ENCODE measurements at regions not wholly inside any gene's neighbourhood (a gene's known extent, or its start where the extent isn't known, plus 50 kb on each side); places are given as distances from the start of the nearest gene placed in this dataset.

DNA sequence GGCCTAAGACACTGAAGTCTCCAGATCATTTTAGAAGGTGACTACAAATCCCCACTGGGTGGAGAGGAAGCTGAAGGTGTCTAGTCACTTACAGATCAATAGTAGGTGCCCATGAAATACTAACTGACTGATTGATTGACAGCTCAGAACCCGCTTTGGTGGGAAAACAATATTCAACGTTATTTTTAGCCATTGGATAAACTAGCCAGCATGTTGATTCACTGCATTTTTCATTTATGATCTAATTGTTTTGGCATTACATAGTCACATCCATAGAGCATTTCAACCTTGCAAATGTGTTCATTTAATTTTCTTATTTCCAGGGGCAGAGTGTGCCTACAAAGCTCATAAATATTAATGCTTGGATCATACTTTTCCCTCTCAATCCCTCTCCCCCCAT lies 162.3 kb downstream of the MREG start:
- ATAC-seq (no peak), DNase-seq (no peak)
- no peak overlapping the region for H3K4me3 ChIP-seq (ENCODE audit: low read length)
- H3K4me1 ChIP-seq (ENCODE audit: control insufficient read depth in 2 of 2, insufficient read depth in 2 of 2, low read length in 2 of 2) = no peaks in the 10 kb centered on the region
- Mint-ChIP-seq H3K9me3 (peaks cover 0 to 10% (median 0%) of the 10 kb centered on the region in 11 donors), H3K27me3 (peaks cover 0 to 10% (median 4%) of the 10 kb centered on the region in 5 donors), H3K36me3 (no peaks in the 10 kb centered on the region), H3K4me1 (peaks cover 0 to 2% (median 0%) of the 10 kb centered on the region in 7 donors), H3K4me3 (no peak overlapping the region), H3K27ac (no peak overlapping the region)
- POLR2A ChIA-PET = no interaction called here
- no peak overlapping the region for H3K27ac ChIP-seq (ENCODE audit: low read depth, low read length)
- intact Hi-C loops (cut with micrococcal nuclease) = no loop called here
- CTCF ChIA-PET = interaction anchor here (0.6 kb wide), 1 partner anchor 581 kb away, joined by 6 read pairs; no protein-coding TSS in a partner anchor
- no peaks in the 10 kb centered on the region for H3K36me3 ChIP-seq (ENCODE audit: control insufficient read depth in 2 of 3, insufficient read depth in 3 of 3, low read length in 3 of 3)
- H3K27me3 ChIP-seq (ENCODE audit: control insufficient read depth in 2 of 2, insufficient read depth in 2 of 2, low read length in 2 of 2) = no peaks in the 10 kb centered on the region
- H3K9me3 ChIP-seq (ENCODE audit: control insufficient read depth in 2 of 3, low read length in 3 of 3) = no peaks in the 10 kb centered on the region

DNA sequence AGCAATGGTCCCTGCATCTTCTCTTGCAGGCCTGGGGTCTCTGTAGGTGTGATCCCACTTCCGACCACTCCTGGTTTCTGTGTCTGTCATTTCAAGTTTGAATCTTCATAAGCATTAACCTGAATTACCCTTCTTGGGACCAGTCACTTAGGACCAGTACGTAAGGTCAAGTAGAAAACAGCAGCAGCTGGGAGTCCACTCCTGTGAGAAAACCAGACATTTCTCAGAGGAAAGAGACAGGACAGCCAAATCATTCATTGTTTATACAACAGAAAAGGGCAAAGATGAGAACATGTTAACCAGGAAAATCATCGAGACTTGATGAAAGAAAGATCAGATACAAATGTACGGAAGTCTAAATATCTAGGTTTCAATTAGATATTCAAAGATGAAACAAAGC lies 163.0 kb downstream of the MREG start:
- no peak for ATAC-seq

DNA sequence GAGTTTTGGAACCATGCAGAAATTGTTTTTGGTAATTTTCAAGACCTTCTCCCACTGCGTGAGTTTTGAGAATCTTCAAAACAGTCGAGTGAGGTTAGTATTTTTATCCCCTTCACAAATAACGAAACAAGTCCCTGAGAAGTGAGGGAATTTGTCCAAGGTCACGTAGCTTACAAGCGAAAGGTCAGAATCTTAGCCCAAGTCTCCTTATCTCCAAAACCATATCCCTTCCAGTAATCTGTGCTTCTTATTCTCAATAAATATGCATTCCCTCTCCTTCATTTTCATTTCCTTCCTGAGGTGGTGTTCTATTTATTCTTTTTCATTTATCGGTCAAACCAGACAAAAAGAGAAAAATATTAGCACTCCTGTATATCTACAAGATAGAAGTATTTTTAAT lies 163.6 kb downstream of the MREG start:
- no peaks in the 10 kb centered on the region for H3K36me3 Mint-ChIP-seq
- no peaks in the 10 kb centered on the region for H3K9me3 ChIP-seq (ENCODE audit: control insufficient read depth in 2 of 3, low read length in 3 of 3)
- intact Hi-C loops (cut with micrococcal nuclease) = no loop called here
- CTCF ChIA-PET = no interaction called here
- no peak overlapping the region for H3K27ac Mint-ChIP-seq
- H3K27me3 ChIP-seq (ENCODE audit: control insufficient read depth in 2 of 2, insufficient read depth in 2 of 2, low read length in 2 of 2) = no peaks in the 10 kb centered on the region
- H3K4me1 Mint-ChIP-seq = peaks cover 0 to 2% (median 0%) of the 10 kb centered on the region in 7 donors
- H3K9me3 Mint-ChIP-seq = peaks cover 0 to 10% (median 0%) of the 10 kb centered on the region in 11 donors
- H3K27ac ChIP-seq (ENCODE audit: low read depth, low read length) = no peak overlapping the region
- no peak overlapping the region for H3K4me3 ChIP-seq (ENCODE audit: low read length)
- no peak overlapping the region for H3K4me3 Mint-ChIP-seq
- ATAC-seq = no peak
- H3K4me1 ChIP-seq (ENCODE audit: control insufficient read depth in 2 of 2, insufficient read depth in 2 of 2, low read length in 2 of 2) = no peaks in the 10 kb centered on the region
- peaks cover 0 to 10% (median 4%) of the 10 kb centered on the region in 5 donors for H3K27me3 Mint-ChIP-seq
- POLR2A ChIA-PET = no interaction called here
- no peak for DNase-seq
- H3K36me3 ChIP-seq (ENCODE audit: control insufficient read depth in 2 of 3, insufficient read depth in 3 of 3, low read length in 3 of 3) = no peaks in the 10 kb centered on the region

More for the DNA sequence above, 163.0 kb downstream of the MREG start:
- Mint-ChIP-seq H3K9me3 (peaks cover 0 to 10% (median 0%) of the 10 kb centered on the region in 11 donors), H3K36me3 (no peaks in the 10 kb centered on the region), H3K27me3 (peaks cover 0 to 10% (median 4%) of the 10 kb centered on the region in 5 donors), H3K27ac (no peak overlapping the region), H3K4me1 (peaks cover 0 to 2% (median 0%) of the 10 kb centered on the region in 7 donors), H3K4me3 (no peak overlapping the region)
- POLR2A ChIA-PET = no interaction called here
- no peak overlapping the region for H3K4me3 ChIP-seq (ENCODE audit: low read length)
- no peak overlapping the region for H3K27ac ChIP-seq (ENCODE audit: low read depth, low read length)
- H3K27me3 ChIP-seq (ENCODE audit: control insufficient read depth in 2 of 2, insufficient read depth in 2 of 2, low read length in 2 of 2) = no peaks in the 10 kb centered on the region
- CTCF ChIA-PET = interaction anchor here (0.6 kb wide), 1 partner anchor 580 kb away, joined by 6 read pairs; no protein-coding TSS in a partner anchor
- H3K9me3 ChIP-seq (ENCODE audit: control insufficient read depth in 2 of 3, low read length in 3 of 3) = no peaks in the 10 kb centered on the region
- H3K4me1 ChIP-seq (ENCODE audit: control insufficient read depth in 2 of 2, insufficient read depth in 2 of 2, low read length in 2 of 2) = no peaks in the 10 kb centered on the region
- intact Hi-C loops (cut with micrococcal nuclease) = no loop called here
- DNase-seq = no peak
- H3K36me3 ChIP-seq (ENCODE audit: control insufficient read depth in 2 of 3, insufficient read depth in 3 of 3, low read length in 3 of 3) = no peaks in the 10 kb centered on the region

DNA sequence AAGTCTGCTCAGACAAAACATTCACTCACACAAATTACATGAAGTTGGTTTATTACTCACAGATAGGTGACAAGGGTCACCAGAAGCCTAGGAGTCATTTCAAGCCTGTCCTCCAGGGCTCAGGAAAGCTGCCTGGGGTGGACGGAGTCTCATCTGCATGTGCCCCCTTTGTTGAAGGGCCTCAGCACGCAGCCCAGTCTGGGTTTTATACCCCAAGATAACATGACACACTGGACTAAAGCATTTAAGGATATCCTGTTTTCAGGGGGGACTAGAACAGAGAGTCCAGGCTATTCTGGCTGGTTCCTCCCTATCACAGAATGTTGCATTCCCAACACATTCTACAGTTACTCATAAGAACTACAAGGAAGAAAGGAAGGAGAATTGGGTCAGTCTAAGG lies 164.7 kb downstream of the MREG start:
- ATAC-seq (no peak), DNase-seq (no peak)
- Mint-ChIP-seq H3K36me3 (no peaks in the 10 kb centered on the region), H3K4me1 (peaks cover 0 to 2% (median 0%) of the 10 kb centered on the region in 7 donors), H3K27me3 (peaks cover 0 to 10% (median 4%) of the 10 kb centered on the region in 5 donors), H3K4me3 (no peak overlapping the region), H3K27ac (no peak overlapping the region), H3K9me3 (peaks cover 0 to 6% (median 0%) of the 10 kb centered on the region in 11 donors)
- no peak overlapping the region for H3K4me3 ChIP-seq (ENCODE audit: low read length)
- no peaks in the 10 kb centered on the region for H3K27me3 ChIP-seq (ENCODE audit: control insufficient read depth in 2 of 2, insufficient read depth in 2 of 2, low read length in 2 of 2)
- H3K36me3 ChIP-seq (ENCODE audit: control insufficient read depth in 2 of 3, insufficient read depth in 3 of 3, low read length in 3 of 3) = no peaks in the 10 kb centered on the region
- intact Hi-C loops (cut with micrococcal nuclease) = no loop called here
- ChIA-PET CTCF (no interaction called here), POLR2A (no interaction called here)
- no peaks in the 10 kb centered on the region for H3K4me1 ChIP-seq (ENCODE audit: control insufficient read depth in 2 of 2, insufficient read depth in 2 of 2, low read length in 2 of 2)
- H3K9me3 ChIP-seq (ENCODE audit: control insufficient read depth in 2 of 3, low read length in 3 of 3) = no peaks in the 10 kb centered on the region
- no peak overlapping the region for H3K27ac ChIP-seq (ENCODE audit: low read depth, low read length)

DNA sequence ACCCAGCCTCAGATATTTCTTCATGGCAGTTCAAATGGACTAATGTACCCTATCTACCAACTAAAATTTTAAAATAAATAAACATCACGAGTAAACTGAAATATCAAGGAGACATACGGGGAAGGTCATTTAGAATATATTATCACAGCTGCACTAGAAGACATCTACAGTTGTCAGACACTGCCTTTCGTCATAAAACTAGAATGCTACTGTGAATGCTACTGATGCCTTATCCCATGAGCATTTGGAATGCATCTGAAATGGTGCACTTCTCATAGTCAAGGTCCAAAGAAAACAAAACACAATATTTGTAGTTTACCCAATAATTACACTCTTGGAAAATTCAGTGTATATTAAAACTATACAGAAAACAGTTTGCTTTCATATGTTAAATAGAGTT lies 165.2 kb downstream of the MREG start:
- CTCF ChIA-PET = no interaction called here
- Histone ChIP-seq H3K27me3 (ENCODE audit: control insufficient read depth in 2 of 2, insufficient read depth in 2 of 2, low read length in 2 of 2) (no peaks in the 10 kb centered on the region), H3K4me3 (ENCODE audit: low read length) (no peak overlapping the region), H3K27ac (ENCODE audit: low read depth, low read length) (no peak overlapping the region), H3K36me3 (ENCODE audit: control insufficient read depth in 2 of 3, insufficient read depth in 3 of 3, low read length in 3 of 3) (no peaks in the 10 kb centered on the region), H3K4me1 (ENCODE audit: control insufficient read depth in 2 of 2, insufficient read depth in 2 of 2, low read length in 2 of 2) (no peaks in the 10 kb centered on the region), H3K9me3 (ENCODE audit: control insufficient read depth in 2 of 3, low read length in 3 of 3) (no peaks in the 10 kb centered on the region)
- DNase-seq (no peak), ATAC-seq (no peak)
- H3K9me3 Mint-ChIP-seq = peaks cover 0 to 4% (median 0%) of the 10 kb centered on the region in 11 donors
- H3K27ac Mint-ChIP-seq = no peak overlapping the region
- no peaks in the 10 kb centered on the region for H3K36me3 Mint-ChIP-seq
- H3K27me3 Mint-ChIP-seq = peaks cover 0 to 10% (median 4%) of the 10 kb centered on the region in 5 donors
- peaks cover 0 to 2% (median 0%) of the 10 kb centered on the region in 7 donors for H3K4me1 Mint-ChIP-seq
- no peak overlapping the region for H3K4me3 Mint-ChIP-seq
- POLR2A ChIA-PET = no interaction called here
- intact Hi-C loops (cut with micrococcal nuclease) = no loop called here

DNA sequence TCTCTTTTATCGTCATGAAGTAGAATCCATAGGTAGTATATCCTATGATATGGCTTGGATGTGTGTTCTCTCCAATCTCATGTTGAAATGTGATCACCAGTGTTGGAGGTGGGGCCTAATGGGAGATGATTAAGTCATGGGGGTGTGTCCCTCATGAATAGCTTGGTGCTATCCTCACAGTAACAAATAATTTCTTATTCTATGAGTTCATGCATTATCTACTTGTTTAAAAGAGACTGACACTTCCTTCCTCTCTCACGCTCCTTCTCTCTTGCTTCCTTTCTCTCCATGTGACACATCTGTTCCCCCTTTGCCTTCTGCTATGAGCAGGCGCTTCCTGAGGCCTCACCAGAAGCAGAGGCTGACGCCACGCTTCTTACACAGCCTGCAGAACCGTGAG lies 165.6 kb downstream of the MREG start:
- Histone ChIP-seq H3K27me3 (ENCODE audit: control insufficient read depth in 2 of 2, insufficient read depth in 2 of 2, low read length in 2 of 2) (no peaks in the 10 kb centered on the region), H3K4me3 (ENCODE audit: low read length) (no peak overlapping the region), H3K4me1 (ENCODE audit: control insufficient read depth in 2 of 2, insufficient read depth in 2 of 2, low read length in 2 of 2) (no peaks in the 10 kb centered on the region), H3K27ac (ENCODE audit: low read depth, low read length) (no peak overlapping the region), H3K9me3 (ENCODE audit: control insufficient read depth in 2 of 3, low read length in 3 of 3) (no peaks in the 10 kb centered on the region), H3K36me3 (ENCODE audit: control insufficient read depth in 2 of 3, insufficient read depth in 3 of 3, low read length in 3 of 3) (no peaks in the 10 kb centered on the region)
- peaks cover 0 to 2% (median 0%) of the 10 kb centered on the region in 7 donors for H3K4me1 Mint-ChIP-seq
- peak; percentile 47 for ATAC-seq
- no peak for DNase-seq
- peaks cover 0 to 10% (median 4%) of the 10 kb centered on the region in 5 donors for H3K27me3 Mint-ChIP-seq
- POLR2A ChIA-PET = no interaction called here
- H3K27ac Mint-ChIP-seq = no peak overlapping the region
- H3K9me3 Mint-ChIP-seq = peaks cover 0 to 2% (median 0%) of the 10 kb centered on the region in 11 donors
- no peaks in the 10 kb centered on the region for H3K36me3 Mint-ChIP-seq
- H3K4me3 Mint-ChIP-seq = no peak overlapping the region
- CTCF ChIA-PET = no interaction called here
- intact Hi-C loops (cut with micrococcal nuclease) = no loop called here

DNA sequence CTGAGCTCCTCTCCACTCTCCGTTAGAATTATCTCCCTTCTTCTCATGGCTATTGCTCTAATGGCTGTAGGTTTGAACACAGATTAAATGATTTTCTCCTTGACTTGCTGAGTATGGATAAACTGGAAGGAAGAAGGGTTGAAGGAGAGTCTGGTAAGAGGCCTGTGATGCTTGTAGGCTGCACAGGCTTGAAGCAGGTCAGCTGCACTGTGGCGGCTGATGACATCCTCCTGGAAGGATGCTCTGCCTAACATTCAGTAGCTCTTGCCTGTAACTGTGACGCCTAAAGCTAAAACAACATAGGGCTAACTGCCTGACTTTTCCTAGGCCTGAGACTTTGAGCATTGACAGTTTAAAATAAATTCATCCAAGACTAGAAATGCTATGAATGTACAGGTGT lies 166.3 kb downstream of the MREG start:
- Histone ChIP-seq H3K36me3 (ENCODE audit: control insufficient read depth in 2 of 3, insufficient read depth in 3 of 3, low read length in 3 of 3) (no peaks in the 10 kb centered on the region), H3K27me3 (ENCODE audit: control insufficient read depth in 2 of 2, insufficient read depth in 2 of 2, low read length in 2 of 2) (no peaks in the 10 kb centered on the region), H3K4me3 (ENCODE audit: low read length) (no peak overlapping the region), H3K4me1 (ENCODE audit: control insufficient read depth in 2 of 2, insufficient read depth in 2 of 2, low read length in 2 of 2) (no peaks in the 10 kb centered on the region), H3K9me3 (ENCODE audit: control insufficient read depth in 2 of 3, low read length in 3 of 3) (no peaks in the 10 kb centered on the region), H3K27ac (ENCODE audit: low read depth, low read length) (no peak overlapping the region)
- ATAC-seq (no peak), DNase-seq (no peak)
- ChIA-PET CTCF (no interaction called here), POLR2A (no interaction called here)
- no peaks in the 10 kb centered on the region for H3K9me3 Mint-ChIP-seq
- H3K4me1 Mint-ChIP-seq = peaks cover 0 to 2% (median 0%) of the 10 kb centered on the region in 7 donors
- no peak overlapping the region for H3K27ac Mint-ChIP-seq
- no peaks in the 10 kb centered on the region for H3K36me3 Mint-ChIP-seq
- peaks cover 0 to 10% (median 4%) of the 10 kb centered on the region in 5 donors for H3K27me3 Mint-ChIP-seq
- no peak overlapping the region for H3K4me3 Mint-ChIP-seq
- intact Hi-C loops (cut with micrococcal nuclease) = no loop called here

Data from naive thymus-derived CD4-positive, alpha-beta T cell (primary cell).